ENCODE measurements at regions not wholly inside any gene's neighbourhood (a gene's known extent, or its start where the extent isn't known, plus 50 kb on each side); places are given as distances from the start of the nearest gene placed in this dataset.
"Not testable (repeated sequence)": the region's sequence is repeated elsewhere in the genome, so short reads cannot be mapped to it uniquely, and the experiment has no call there.

DNA sequence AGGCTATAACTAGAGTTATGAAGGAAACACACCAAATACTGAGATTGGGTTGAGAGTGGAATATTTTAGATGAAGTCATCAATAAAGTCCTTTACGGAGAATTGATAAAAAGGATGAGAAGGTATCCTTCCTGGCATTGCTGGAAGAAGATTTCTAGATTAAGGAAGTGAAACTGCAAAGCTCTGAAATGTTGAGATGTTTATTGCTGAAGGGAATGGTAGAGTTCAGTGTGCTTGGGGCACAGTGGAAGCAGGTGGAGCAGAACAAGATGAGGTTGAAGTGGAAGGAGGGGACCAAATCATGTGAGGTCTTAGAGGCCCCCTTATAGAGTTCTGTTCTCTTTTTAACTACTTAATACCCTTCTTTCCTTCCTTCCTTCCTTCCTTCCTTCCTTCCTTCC, 848.5 kb downstream of the RAB28 start:
- H3K27me3 ChIP-seq (ENCODE audit: insufficient read depth, poor library complexity, severe bottlenecking) = no peaks in the 10 kb centered on the region
- H3K27ac ChIP-seq (ENCODE audit: poor library complexity, severe bottlenecking) = no peak overlapping the region
- H3K9me3 ChIP-seq (ENCODE audit: severe bottlenecking) = no peaks in the 10 kb centered on the region
- ATAC-seq (ENCODE audit: low read depth) (no peak), DNase-seq (ENCODE audit: low spot score) (no peak)
- H3K4me3 ChIP-seq (ENCODE audit: severe bottlenecking) = no peak overlapping the region
- no peaks in the 10 kb centered on the region for H3K4me1 ChIP-seq (ENCODE audit: insufficient read depth, poor library complexity, severe bottlenecking)
- H3K36me3 ChIP-seq (ENCODE audit: low read depth) = no peaks in the 10 kb centered on the region
- TF ChIP-seq, protein P1, sequence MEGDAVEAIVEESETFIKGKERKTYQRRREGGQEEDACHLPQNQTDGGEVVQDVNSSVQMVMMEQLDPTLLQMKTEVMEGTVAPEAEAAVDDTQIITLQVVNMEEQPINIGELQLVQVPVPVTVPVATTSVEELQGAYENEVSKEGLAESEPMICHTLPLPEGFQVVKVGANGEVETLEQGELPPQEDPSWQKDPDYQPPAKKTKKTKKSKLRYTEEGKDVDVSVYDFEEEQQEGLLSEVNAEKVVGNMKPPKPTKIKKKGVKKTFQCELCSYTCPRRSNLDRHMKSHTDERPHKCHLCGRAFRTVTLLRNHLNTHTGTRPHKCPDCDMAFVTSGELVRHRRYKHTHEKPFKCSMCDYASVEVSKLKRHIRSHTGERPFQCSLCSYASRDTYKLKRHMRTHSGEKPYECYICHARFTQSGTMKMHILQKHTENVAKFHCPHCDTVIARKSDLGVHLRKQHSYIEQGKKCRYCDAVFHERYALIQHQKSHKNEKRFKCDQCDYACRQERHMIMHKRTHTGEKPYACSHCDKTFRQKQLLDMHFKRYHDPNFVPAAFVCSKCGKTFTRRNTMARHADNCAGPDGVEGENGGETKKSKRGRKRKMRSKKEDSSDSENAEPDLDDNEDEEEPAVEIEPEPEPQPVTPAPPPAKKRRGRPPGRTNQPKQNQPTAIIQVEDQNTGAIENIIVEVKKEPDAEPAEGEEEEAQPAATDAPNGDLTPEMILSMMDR (IDR thresholded peaks at IDR 0.05; ENCODE audit: poor library complexity, severe bottlenecking) = no peak

DNA sequence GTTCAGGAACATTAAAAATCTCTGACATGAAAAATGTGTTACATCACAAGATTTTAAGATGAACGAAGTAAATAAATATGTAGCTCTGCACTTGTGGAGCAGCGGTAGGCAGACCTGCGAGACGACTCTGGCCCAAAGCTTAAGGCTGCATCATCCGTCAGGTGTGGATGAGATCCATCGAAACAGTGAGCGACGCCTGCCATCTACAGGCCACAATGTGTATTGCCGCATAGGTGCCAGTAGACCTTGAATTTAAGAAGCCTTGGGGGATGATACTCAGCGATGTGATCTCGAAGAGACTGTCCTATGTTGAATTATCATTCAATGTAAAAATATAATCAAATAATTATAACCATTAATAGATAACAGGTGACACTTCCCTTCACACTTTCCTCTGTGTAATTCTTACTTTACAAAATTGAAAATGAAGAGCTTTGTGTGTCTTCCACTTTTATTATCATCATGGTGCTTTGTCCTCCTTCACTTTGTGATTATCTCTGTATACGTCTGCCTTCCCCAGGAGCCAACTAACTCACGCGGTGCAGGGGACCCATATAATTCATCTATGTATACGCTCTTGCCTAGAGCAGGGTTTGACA, 851.0 kb downstream of the RAB28 start:
- Histone ChIP-seq H3K4me3 (ENCODE audit: severe bottlenecking) (no peak overlapping the region), H3K27me3 (ENCODE audit: insufficient read depth, poor library complexity, severe bottlenecking) (no peaks in the 10 kb centered on the region), H3K27ac (ENCODE audit: poor library complexity, severe bottlenecking) (no peak overlapping the region), H3K4me1 (ENCODE audit: insufficient read depth, poor library complexity, severe bottlenecking) (no peaks in the 10 kb centered on the region), H3K9me3 (ENCODE audit: severe bottlenecking) (no peaks in the 10 kb centered on the region), H3K36me3 (ENCODE audit: low read depth) (no peaks in the 10 kb centered on the region)
- DNase-seq (ENCODE audit: low spot score) (no peak), ATAC-seq (ENCODE audit: low read depth) (peak; percentile 95)
- TF ChIP-seq, protein P1 (IDR thresholded peaks at IDR 0.05; ENCODE audit: poor library complexity, severe bottlenecking) = peak; percentile 88

DNA sequence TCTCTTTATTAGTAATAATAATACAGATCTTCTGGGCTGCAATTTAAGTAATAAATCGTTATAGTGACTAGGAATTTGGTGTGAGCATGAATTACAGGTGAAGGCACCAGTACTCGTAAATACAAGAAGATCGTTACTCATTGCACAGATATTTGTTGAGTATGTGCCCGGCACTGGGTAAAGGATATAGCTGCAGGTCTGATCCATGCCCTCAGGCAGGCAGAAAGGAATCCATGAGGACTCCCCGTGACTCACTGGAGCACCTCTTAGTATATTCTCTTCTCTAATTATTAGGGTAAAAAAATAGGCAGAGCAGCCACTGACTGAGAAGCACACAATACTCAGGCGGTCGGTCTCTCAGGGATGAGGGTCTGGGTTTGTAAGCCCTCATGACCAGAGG, 868.3 kb downstream of the RAB28 start:
- TF ChIP-seq, protein P1 (IDR thresholded peaks at IDR 0.05; ENCODE audit: poor library complexity, severe bottlenecking) = no peak
- DNase-seq (ENCODE audit: low spot score) (no peak), ATAC-seq (ENCODE audit: low read depth) (peak; percentile 58; the same call in 2 of the 3 replicates)
- H3K36me3 ChIP-seq (ENCODE audit: low read depth) = no peaks in the 10 kb centered on the region
- H3K27ac ChIP-seq (ENCODE audit: poor library complexity, severe bottlenecking) = no peak overlapping the region
- H3K4me1 ChIP-seq (ENCODE audit: insufficient read depth, poor library complexity, severe bottlenecking) = no peaks in the 10 kb centered on the region
- H3K27me3 ChIP-seq (ENCODE audit: insufficient read depth, poor library complexity, severe bottlenecking) = no peaks in the 10 kb centered on the region
- H3K4me3 ChIP-seq (ENCODE audit: severe bottlenecking) = no peak overlapping the region
- H3K9me3 ChIP-seq (ENCODE audit: severe bottlenecking) = no peaks in the 10 kb centered on the region

DNA sequence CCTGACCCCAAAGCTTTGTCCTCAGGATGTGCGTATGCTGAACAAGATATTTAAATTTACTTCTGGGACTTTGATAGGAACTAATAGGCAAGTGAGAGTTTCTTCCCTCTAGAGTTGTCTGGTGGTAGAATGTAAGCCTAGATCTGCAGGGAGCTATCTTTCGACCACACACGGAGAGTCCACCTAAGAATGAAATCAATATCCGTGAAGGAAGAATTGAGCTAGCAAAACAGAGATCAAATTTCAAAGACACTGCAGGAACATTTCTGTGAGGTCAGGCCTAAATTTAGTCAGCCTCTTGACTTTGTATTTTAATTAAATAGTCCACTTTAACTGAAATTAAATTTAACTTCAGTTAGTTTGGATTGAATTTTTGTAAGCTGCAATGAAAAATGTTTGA, 871.3 kb downstream of the RAB28 start:
- Histone ChIP-seq H3K4me3 (ENCODE audit: severe bottlenecking) (no peak overlapping the region), H3K27me3 (ENCODE audit: insufficient read depth, poor library complexity, severe bottlenecking) (no peaks in the 10 kb centered on the region), H3K27ac (ENCODE audit: poor library complexity, severe bottlenecking) (no peak overlapping the region), H3K4me1 (ENCODE audit: insufficient read depth, poor library complexity, severe bottlenecking) (no peaks in the 10 kb centered on the region), H3K36me3 (ENCODE audit: low read depth) (no peaks in the 10 kb centered on the region), H3K9me3 (ENCODE audit: severe bottlenecking) (no peaks in the 10 kb centered on the region)
- no peak for ATAC-seq (ENCODE audit: low read depth)
- no peak for DNase-seq (ENCODE audit: low spot score)
- TF ChIP-seq, protein P1 (IDR thresholded peaks at IDR 0.05; ENCODE audit: poor library complexity, severe bottlenecking) = no peak

DNA sequence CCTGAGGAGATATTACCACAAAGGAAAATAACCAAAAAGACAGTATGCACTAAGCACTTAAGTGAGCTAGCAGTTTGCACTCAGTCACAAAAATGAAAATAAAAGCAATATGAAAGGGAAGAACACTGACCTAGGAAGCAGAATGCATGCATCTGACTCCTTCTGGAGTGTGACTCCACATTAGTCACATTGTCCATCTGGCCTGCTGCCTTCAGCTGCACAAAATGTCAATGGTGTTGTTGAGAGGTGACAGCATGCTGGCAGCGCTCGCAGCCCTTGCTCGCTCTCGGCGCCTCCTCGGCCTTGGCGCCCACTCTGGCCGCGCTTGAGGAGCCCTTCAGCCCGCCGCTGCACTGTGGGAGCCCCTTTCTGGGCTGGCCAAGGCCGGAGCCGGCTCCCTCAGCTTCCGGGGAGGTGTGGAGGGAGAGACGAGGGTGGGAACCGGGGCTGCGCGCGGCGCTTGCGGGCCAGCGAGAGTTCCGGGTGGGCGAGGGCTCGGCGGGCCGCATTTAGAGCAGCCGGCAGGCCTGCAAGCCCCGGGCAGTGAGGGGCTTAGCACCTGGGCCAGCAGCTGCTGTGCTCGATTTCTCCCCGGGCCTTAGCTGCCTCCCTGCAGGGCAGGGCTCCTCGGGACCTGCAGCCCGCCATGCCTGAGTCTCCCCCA, 874.8 kb downstream of the RAB28 start:
- Histone ChIP-seq H3K27ac (ENCODE audit: poor library complexity, severe bottlenecking) (peak overlapping the region; percentile 4), H3K4me3 (ENCODE audit: severe bottlenecking) (peak overlapping the region; percentile 13)
- not testable (repeated sequence) for H3K27me3 ChIP-seq (ENCODE audit: insufficient read depth, poor library complexity, severe bottlenecking); DNase-seq (ENCODE audit: low spot score); H3K9me3 ChIP-seq (ENCODE audit: severe bottlenecking); H3K36me3 ChIP-seq (ENCODE audit: low read depth); H3K4me1 ChIP-seq (ENCODE audit: insufficient read depth, poor library complexity, severe bottlenecking)
- peak; percentile 60; the same call in 2 of the 3 replicates for ATAC-seq (ENCODE audit: low read depth)

Measured in RWPE2 (cell line).